NCI-H524 (cell line): ENCODE measurements at regions not wholly inside any gene's neighbourhood (a gene's known extent, or its start where the extent isn't known, plus 50 kb on each side); places are given as distances from the start of the nearest gene placed in this dataset.
"Not testable (repeated sequence)": the region's sequence is repeated elsewhere in the genome, so short reads cannot be mapped to it uniquely, and the experiment has no call there.

ENCODE experiments used
- DNase-seq, 2 experiments: peaks; one replicate each; lab custom pipeline; 2025; lab: John Stamatoyannopoulos, UW

- DNase-seq: no peak
These were observed 118.8 kb upstream of the GALNT15 start for GRCh38 chr3:16055606-16056211.

DNA sequence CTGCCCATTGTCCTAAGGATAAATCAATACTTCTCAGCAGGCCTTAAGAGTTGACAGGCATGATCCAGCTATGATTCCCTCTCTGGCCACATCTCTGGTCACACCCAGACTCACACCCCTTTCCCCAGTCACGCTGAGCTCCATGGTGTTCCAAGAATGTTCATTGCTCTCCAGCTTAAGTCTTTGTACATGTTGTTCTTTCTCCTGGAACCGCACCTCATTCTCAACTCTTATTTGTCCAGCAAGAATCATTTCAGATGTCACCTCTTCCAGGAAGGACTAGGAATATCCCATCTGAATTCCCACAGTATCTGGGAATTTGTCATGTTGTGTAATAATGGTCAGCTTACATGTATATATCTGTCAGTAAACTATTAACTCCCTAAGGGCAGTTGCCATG lies 118.3 kb upstream of the GALNT15 start:
- no peak for DNase-seq

GRCh38 chr3:16058521-16058920 lies 116.0 kb upstream of the GALNT15 start:
- DNase-seq: no peak

GRCh38 chr3:16059081-16059537 lies 115.4 kb upstream of the GALNT15 start:
- no peak for DNase-seq

DNA sequence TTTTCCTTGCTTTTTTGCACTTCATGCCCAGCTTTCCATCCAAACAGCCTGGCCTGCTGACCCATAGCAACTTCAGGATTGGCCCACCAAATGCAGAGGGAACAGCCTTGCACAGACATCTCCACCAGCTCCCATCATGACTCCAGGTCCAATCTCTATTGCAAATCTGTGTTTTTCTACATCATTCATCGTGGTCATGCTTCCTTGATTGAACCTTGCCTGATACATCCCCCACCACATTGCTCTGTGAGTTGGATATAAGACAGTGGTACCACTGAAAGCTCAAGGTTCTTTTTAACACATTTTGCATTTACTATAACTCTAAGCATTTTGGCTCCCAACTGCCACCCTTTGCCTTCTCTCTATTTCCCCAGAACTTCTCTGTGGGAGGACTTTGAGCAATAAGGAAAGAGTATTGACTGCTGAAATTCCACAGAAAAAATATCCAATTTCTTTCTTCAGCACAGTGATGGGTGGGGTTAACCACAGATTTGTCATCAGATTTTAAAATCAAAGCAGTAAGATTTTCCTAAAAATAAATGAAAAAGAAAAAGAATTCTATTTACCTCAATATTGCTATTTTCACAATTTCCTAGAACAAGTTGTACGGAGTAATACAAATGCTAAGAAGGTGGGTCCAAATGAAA lies 114.6 kb upstream of the GALNT15 start:
- no peak for DNase-seq

DNA sequence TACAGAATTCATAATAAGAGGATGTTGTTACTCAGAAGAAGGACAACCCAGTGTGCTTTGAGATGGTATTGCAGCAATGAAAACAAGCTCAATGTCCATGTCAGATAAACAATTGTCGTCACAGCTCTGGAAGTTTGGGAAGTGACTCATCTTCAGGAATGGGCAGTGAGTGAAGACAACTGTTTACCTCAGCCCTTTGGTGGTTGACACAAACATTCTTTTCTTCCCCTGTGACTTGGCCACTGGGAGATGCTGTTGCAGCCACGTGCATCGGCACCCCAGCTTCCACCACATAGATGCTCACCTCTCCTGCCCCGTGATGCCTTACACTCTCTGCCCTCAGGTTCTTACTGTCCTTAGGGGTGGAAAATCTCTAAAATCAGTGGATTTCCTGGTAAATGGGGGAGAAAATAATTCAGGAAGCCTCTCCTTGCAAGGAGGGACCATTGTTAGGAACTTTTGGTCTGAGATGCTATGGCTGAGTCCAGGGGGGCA lies 114.1 kb upstream of the GALNT15 start:
- DNase-seq: no peak

DNA sequence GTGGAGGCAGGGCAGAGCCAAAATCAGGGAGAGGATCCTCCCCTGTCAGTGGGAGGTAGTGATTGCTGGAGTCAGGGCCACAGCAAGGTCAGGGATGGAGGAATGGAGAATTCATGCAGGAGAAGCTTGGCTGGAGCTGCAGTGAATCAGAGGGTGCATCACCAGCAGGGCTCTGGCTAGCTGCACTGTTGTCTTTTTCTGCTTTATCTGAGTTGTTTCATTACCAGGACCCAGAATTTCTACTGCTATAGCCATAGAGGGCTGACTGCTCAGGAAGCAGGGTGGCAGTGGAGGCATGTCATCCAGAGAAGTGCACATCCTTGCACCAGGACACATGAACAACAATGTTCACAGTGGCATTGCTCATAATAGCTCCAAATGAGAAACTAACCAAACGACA lies 113.5 kb upstream of the GALNT15 start:
- DNase-seq: no peak

DNA sequence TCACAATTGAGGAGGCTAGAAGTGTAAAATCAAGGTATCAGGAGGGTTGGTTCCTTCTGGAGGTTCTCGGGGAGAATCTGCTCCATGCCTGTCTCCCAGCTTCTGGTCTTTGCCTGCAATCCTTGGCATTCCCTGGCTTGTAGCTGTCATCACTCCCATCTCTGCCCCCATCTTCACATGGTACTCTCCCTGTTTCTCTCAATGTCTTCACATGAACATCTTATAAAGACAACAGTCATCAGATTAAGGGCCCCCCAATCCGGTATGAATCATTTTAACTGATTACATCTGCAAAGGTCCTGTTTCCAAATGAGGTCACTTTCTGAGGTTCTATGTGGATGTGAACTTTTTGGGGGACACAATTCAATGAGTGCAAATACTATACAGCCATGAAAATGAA lies 113.0 kb upstream of the GALNT15 start:
- no peak for DNase-seq

- DNase-seq: no peak
These were observed 110.9 kb upstream of the GALNT15 start for GRCh38 chr3:16063603-16064002.

DNA sequence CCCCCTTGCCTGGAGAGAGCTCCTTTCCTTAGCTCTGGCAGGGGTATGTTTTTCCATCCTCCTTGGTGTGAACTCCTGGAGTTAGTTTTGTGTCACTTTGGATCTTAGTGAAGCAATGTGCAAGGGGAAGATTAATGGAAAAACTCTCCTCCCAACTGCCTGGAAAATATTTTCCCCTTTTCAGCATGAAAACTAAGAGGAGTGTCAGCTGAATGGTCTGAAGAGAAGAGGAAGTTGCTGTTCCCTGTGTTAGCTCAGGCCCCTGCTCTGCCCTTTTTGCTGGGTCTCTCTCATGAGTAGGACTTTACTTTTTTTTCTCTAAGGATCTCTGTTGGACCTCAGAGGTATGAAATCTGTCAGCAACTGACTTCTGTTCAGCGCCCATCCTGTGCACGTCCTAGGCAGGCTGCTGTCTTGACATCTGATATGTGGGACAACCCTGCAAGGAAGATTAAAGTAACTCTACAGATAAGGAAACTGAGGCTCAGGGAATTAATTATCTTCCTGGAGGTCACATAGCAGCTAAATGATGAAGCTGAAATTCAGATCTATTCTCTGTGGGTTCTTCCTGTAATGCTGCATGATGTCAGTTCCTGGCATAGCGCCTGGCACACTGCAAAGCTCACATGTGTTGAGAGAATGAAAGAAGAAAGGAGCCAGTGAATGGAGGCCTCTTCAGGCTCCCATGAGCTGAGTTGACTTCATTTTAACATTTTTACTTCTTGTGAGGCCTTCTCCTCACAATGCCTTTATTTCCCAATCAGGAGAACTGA lies 109.7 kb upstream of the GALNT15 start:
- no peak for DNase-seq

DNA sequence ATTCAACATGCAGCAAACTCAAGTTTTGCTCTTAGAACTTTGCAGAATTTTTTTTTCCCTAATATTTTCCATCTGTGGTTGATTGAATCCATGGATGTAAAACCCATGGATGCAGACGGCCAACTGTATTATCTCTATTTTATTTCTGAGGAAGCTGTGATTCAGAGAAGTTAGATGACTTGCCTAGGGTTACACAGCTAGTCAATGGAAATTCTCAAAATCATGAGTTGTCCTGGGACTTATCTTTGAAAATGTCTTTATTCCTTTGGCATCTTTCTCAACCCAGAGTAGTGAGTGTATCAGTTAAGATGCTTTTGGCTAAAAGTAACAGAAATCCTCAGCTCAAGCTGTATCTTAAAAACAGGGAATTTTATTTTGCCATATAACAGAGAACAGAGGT lies 107.9 kb upstream of the GALNT15 start:
- DNase-seq: no peak

- no peak for DNase-seq
These were observed 107.5 kb upstream of the GALNT15 start for GRCh38 chr3:16066975-16067374.

GRCh38 chr3:16067837-16068471 lies 106.5 kb upstream of the GALNT15 start:
- DNase-seq: peak; percentile 7 to 34

DNA sequence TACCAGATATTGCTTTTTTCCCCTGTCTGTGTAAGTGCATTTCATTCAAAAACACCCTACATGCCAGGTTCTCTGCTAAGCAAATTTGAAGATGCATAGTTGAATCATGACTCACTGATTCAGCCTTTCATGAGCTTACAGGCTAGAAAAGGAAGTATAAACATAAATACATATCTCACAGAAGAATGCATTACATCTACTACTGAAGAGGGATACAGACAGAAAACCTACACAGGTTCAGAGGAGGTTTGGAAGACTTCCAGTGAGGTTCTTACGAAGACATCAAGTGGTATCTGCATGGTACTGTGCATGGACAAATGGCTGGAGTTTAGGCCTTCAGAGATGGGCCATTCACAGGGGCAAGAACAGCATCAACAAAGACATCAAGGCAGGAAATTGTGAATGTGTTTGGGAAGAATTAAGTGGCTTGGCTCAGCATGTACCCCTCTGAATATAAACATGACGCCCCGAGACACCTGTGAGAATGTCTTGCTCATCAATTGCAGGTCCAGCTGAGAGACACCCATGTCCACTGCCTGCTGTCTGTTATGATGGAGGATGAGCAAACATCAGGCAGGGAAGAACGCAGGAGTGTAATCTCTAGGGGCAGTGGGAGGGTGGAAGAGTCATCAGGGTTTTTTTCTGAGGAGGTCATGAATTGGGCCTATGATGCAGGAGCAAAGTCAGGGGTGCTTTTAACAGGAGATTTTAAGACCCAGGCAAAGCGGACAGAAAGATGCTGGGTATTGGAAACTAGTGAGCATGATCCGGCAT lies 105.1 kb upstream of the GALNT15 start:
- no peak for DNase-seq

GRCh38 chr3:16070707-16071106 lies 103.8 kb upstream of the GALNT15 start:
- peak in 1 of 2 experiments; percentile 8 for DNase-seq

- no peak for DNase-seq
These were observed 103.3 kb upstream of the GALNT15 start for GRCh38 chr3:16071206-16071605.

GRCh38 chr3:16072420-16073110 lies 101.9 kb upstream of the GALNT15 start:
- DNase-seq: no peak

GRCh38 chr3:16073203-16073602 lies 101.3 kb upstream of the GALNT15 start:
- peak; percentile 69 to 78 for DNase-seq

DNA sequence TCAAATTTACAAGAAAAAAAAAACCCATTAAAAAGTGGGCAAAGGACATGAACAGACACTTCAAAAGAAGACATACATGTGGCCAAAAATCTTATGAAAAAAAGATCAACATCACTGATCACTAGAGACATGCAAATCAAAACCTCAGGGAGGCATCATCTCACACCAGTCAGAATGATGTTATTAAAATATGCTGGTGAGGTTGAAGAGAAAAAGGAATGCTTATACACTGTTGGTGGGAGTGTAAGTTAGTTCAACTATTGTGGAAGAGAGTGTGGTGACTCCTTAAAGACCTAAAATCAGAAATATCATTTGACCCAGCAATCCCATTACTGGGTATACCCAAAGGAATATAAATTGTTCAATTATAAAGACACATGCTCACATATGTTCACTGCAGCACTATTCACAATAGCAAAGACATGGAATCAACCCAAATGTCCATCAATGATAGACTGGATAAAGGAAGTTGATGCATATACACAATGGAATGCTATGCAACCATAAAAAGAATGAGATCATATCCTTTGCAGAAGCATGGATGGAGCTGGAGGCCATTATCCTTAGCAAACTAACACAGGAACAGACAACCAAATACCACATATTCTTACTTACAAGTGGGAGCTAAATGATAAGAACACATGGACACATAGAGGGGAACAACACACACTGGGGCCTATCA lies 100.3 kb upstream of the GALNT15 start:
- not testable (repeated sequence) for DNase-seq

- no peak for DNase-seq
These were observed 98.8 kb upstream of the GALNT15 start for GRCh38 chr3:16075647-16076046.

DNA sequence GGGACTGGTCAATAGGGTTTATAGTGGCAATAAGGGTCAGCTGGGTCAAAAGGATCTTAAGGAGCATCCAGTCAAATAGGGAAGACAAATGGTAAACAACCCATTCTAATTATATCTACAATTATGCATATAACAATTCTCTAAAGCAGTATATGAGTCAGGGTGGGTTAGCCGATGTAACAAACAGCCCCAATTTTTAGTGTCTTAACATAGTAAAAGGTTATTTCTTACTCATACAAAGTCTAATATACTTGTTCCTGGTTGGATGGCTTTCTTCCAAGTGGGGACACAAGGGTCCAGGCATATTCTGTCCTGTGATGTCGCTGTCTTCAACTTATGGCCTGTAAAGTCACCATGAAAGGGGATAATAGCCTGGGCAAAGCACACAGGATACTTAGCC lies 97.9 kb upstream of the GALNT15 start:
- no peak for DNase-seq
